ENCODE measurements at regions not wholly inside any gene's neighbourhood (a gene's known extent, or its start where the extent isn't known, plus 50 kb on each side); places are given as distances from the start of the nearest gene placed in this dataset.

GRCh38 chr6:117188627-117189201 lies 76.6 kb upstream of the VGLL2 start:
- Histone ChIP-seq H3K27ac (ENCODE audit: low read depth, low read length, poor library complexity, severe bottlenecking) (no peak overlapping the region), H3K36me3 (ENCODE audit: insufficient read depth, low read length) (no peaks in the 10 kb centered on the region), H3K4me3 (ENCODE audit: low read depth, low read length, poor library complexity, severe bottlenecking) (no peak overlapping the region), H3K79me2 (ENCODE audit: insufficient read depth, low read length) (no peaks in the 10 kb centered on the region), H4K20me1 (ENCODE audit: insufficient read depth, low read length) (no peaks in the 10 kb centered on the region), H3K9me3 (ENCODE audit: low read length) (no peaks in the 10 kb centered on the region), H3F3A (ENCODE audit: insufficient read depth, low read length) (no peaks in the 10 kb centered on the region), H3K4me1 (ENCODE audit: insufficient read depth, low read length, severe bottlenecking) (no peaks in the 10 kb centered on the region), H3K4me2 (ENCODE audit: low read length) (no peak overlapping the region), H3K27me3 (ENCODE audit: insufficient read depth, low read length) (no peaks in the 10 kb centered on the region), H2AFZ (ENCODE audit: low read length) (no peak overlapping the region), H3K9me2 (ENCODE audit: low read depth, low read length) (no peaks in the 10 kb centered on the region), H3K9ac (ENCODE audit: low read length) (no peak overlapping the region)
- TF ChIP-seq, protein P1, sequence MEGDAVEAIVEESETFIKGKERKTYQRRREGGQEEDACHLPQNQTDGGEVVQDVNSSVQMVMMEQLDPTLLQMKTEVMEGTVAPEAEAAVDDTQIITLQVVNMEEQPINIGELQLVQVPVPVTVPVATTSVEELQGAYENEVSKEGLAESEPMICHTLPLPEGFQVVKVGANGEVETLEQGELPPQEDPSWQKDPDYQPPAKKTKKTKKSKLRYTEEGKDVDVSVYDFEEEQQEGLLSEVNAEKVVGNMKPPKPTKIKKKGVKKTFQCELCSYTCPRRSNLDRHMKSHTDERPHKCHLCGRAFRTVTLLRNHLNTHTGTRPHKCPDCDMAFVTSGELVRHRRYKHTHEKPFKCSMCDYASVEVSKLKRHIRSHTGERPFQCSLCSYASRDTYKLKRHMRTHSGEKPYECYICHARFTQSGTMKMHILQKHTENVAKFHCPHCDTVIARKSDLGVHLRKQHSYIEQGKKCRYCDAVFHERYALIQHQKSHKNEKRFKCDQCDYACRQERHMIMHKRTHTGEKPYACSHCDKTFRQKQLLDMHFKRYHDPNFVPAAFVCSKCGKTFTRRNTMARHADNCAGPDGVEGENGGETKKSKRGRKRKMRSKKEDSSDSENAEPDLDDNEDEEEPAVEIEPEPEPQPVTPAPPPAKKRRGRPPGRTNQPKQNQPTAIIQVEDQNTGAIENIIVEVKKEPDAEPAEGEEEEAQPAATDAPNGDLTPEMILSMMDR (IDR thresholded peaks at IDR 0.05; ENCODE audit: low read length): peak; percentile 64
- TF ChIP-seq EZH2 (IDR thresholded peaks at IDR 0.05; ENCODE audit: borderline replicate concordance, low read length): no peak

DNA sequence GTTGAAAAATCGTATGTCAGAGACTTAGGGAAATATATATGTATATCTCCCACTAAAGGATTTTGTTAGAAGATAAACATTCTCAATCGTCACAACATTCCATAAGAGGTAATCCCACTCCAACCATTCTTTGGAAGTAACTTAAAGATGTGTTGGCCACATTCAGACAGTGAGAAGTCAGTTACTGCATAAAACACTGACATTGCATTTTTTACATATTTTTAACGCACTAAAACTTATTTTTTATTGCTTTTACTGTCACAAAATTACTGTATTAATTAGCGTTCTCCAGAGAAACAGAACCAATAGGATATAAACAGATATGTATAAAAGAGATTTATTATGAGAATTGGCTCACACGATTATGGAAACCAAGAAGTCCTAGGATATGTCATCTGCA lies 74.3 kb upstream of the VGLL2 start:
- no peak overlapping the region for H3K27ac ChIP-seq (ENCODE audit: low read depth, low read length, poor library complexity, severe bottlenecking)
- TF ChIP-seq, protein P1 (IDR thresholded peaks at IDR 0.05; ENCODE audit: low read length): no peak
- no peak for TF ChIP-seq EZH2 (IDR thresholded peaks at IDR 0.05; ENCODE audit: borderline replicate concordance, low read length)

DNA sequence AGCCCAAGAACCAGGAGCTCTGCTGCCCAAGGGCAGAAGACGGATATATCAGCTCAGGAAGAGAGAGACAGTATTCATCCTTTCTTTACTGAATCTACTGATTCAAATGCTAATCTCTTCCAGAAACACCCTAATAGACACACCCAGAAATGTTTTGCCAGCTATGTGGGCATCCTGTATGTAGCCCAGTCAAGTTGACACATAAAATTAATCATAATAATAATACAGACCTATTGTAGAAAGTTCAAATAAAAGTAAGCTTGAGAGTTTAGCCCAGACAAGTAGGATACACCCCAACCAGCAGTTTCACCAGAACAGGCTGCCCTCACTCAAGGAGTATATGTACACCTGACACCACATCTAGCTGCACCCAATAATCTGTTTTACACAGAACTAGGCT lies 73.9 kb upstream of the VGLL2 start:
- H3K4me3 ChIP-seq (ENCODE audit: low read depth, low read length, poor library complexity, severe bottlenecking): no peak overlapping the region

More for the DNA sequence above, 74.3 kb upstream of the VGLL2 start:
- H3K4me3 ChIP-seq (ENCODE audit: low read depth, low read length, poor library complexity, severe bottlenecking): no peak overlapping the region
- no peak overlapping the region for H3K9ac ChIP-seq (ENCODE audit: low read length)
- no peaks in the 10 kb centered on the region for H3K4me1 ChIP-seq (ENCODE audit: insufficient read depth, low read length, severe bottlenecking)
- no peaks in the 10 kb centered on the region for H3K36me3 ChIP-seq (ENCODE audit: insufficient read depth, low read length)
- no peaks in the 10 kb centered on the region for H3K9me2 ChIP-seq (ENCODE audit: low read depth, low read length)
- no peaks in the 10 kb centered on the region for H3K9me3 ChIP-seq (ENCODE audit: low read length)
- no peaks in the 10 kb centered on the region for H3F3A ChIP-seq (ENCODE audit: insufficient read depth, low read length)
- no peaks in the 10 kb centered on the region for H3K27me3 ChIP-seq (ENCODE audit: insufficient read depth, low read length)
- no peaks in the 10 kb centered on the region for H4K20me1 ChIP-seq (ENCODE audit: insufficient read depth, low read length)
- H3K79me2 ChIP-seq (ENCODE audit: insufficient read depth, low read length): no peaks in the 10 kb centered on the region
- H2AFZ ChIP-seq (ENCODE audit: low read length): no peak overlapping the region
- no peak overlapping the region for H3K4me2 ChIP-seq (ENCODE audit: low read length)

More for the DNA sequence above, 73.9 kb upstream of the VGLL2 start:
- no peak for TF ChIP-seq EZH2 (IDR thresholded peaks at IDR 0.05; ENCODE audit: borderline replicate concordance, low read length)
- TF ChIP-seq, protein P1 (IDR thresholded peaks at IDR 0.05; ENCODE audit: low read length): no peak
- Histone ChIP-seq H3K9me3 (ENCODE audit: low read length) (no peaks in the 10 kb centered on the region), H3K4me2 (ENCODE audit: low read length) (no peak overlapping the region), H3K9ac (ENCODE audit: low read length) (no peak overlapping the region), H2AFZ (ENCODE audit: low read length) (no peak overlapping the region), H3K36me3 (ENCODE audit: insufficient read depth, low read length) (no peaks in the 10 kb centered on the region), H3K9me2 (ENCODE audit: low read depth, low read length) (no peaks in the 10 kb centered on the region), H3K79me2 (ENCODE audit: insufficient read depth, low read length) (no peaks in the 10 kb centered on the region), H4K20me1 (ENCODE audit: insufficient read depth, low read length) (no peaks in the 10 kb centered on the region), H3K27ac (ENCODE audit: low read depth, low read length, poor library complexity, severe bottlenecking) (no peak overlapping the region), H3F3A (ENCODE audit: insufficient read depth, low read length) (no peaks in the 10 kb centered on the region), H3K4me1 (ENCODE audit: insufficient read depth, low read length, severe bottlenecking) (no peaks in the 10 kb centered on the region), H3K27me3 (ENCODE audit: insufficient read depth, low read length) (no peaks in the 10 kb centered on the region)
